Fibroblast of lung (primary cell): ENCODE measurements at regions not wholly inside any gene's neighbourhood (a gene's known extent, or its start where the extent isn't known, plus 50 kb on each side); places are given as distances from the start of the nearest gene placed in this dataset.

Experiments
- CTCF ChIP-seq, 2 donors: IDR thresholded peaks in 1 of 2; conservative IDR thresholded peaks in 1 of 2; 1 replicate in 1 of 2; 2 replicates in 1 of 2; pipeline ENCODE4 v1.5.1; 2011 to 2012; ENCODE audit warnings: low read length in 2 of 2, control low read depth in 1 of 2, inconsistent platforms in 1 of 2, low read depth in 1 of 2, mild to moderate bottlenecking in 1 of 2
- EZH2 ChIP-seq: IDR thresholded peaks from 2 replicates; pipeline ENCODE4 v1.5.1; 2012; ENCODE audit warnings: low read length, control low read depth, mild to moderate bottlenecking; ENCODE audit errors: missing control alignments

- no peak for TF ChIP-seq EZH2
- TF ChIP-seq CTCF (conservative IDR thresholded peaks at IDR 0.05 in 1 of 2, IDR thresholded peaks at IDR 0.05 in 1 of 2; ENCODE audit: low read depth in 1 of 2, low read length in 2 of 2), result no peak
Measured at GRCh38 chr4:180587379-180587778, 1655.8 kb upstream of the TENM3 start.
